H1 (cell line): ENCODE measurements at regions not wholly inside any gene's neighbourhood (a gene's known extent, or its start where the extent isn't known, plus 50 kb on each side); places are given as distances from the start of the nearest gene placed in this dataset.
A peak's percentile ranks its signal among the peaks of the same experiment; 100 is the strongest.

Experiments
- CTCF ChIA-PET: fragments of 300-600 bp; sonication (Branson Sonifier 250); formaldehyde crosslinking; loops from one replicate; lab custom pipeline; 2021; ENCODE audit not compliant: partially characterized antibody; lab: Charles Lee
- POLR2A ChIA-PET: fragments of 300-600 bp; sonication (Branson Sonifier 250); formaldehyde crosslinking; loops from one replicate; lab custom pipeline; 2021; ENCODE audit warnings: inconsistent platforms; ENCODE audit not compliant: partially characterized antibody; lab: Charles Lee
- DNase-seq, 2 experiments: peaks; one replicate each; pipeline versions ENCODE4 v3.0.0 to v3.0.0-alpha.2; 2010 to 2022; ENCODE audit warnings: low spot score in 2 of 2, low read depth in 1 of 2, mixed read lengths in 1 of 2
- FAIRE-seq: peaks from 2 replicates; lab custom pipeline; 2011; peaks lifted over from hg19 to GRCh38; lab: Jason Lieb, UNC
- H2AFZ ChIP-seq: 2 replicates; pipeline ENCODE4 v1.8.1; 2012; ENCODE audit warnings: low read length, inconsistent platforms
- H2AK5ac ChIP-seq: 2 replicates; pipeline ENCODE4 v1.6.1; 2013; ENCODE audit warnings: low read depth, low read length
- H2BK120ac ChIP-seq: replicated peaks from 2 replicates; pipeline ENCODE3; 2013; ENCODE audit warnings: low read depth, low read length, inconsistent platforms
- H2BK12ac ChIP-seq: 2 replicates; pipeline ENCODE4 v1.6.1; 2013; ENCODE audit warnings: low read depth, low read length
- H2BK15ac ChIP-seq: 2 replicates; pipeline ENCODE4 v1.6.1; 2013; ENCODE audit warnings: low read length
- H2BK20ac ChIP-seq: 2 replicates; pipeline ENCODE4 v1.6.1; 2013; ENCODE audit warnings: low read length
- H2BK5ac ChIP-seq: 2 replicates; pipeline ENCODE4 v1.6.1; 2013; ENCODE audit warnings: low read depth, low read length
- H3K14ac ChIP-seq: 2 replicates; pipeline ENCODE4 v1.6.1; 2013; ENCODE audit warnings: inconsistent platforms; ENCODE audit not compliant: insufficient read length
- H3K18ac ChIP-seq: 2 replicates; pipeline ENCODE4 v1.6.1; 2013; ENCODE audit warnings: low read length; ENCODE audit errors: extremely low read depth
- H3K23ac ChIP-seq: 2 replicates; pipeline ENCODE4 v1.6.1; 2013; ENCODE audit warnings: inconsistent platforms; ENCODE audit not compliant: insufficient read length
- H3K23me2 ChIP-seq: 2 replicates; pipeline ENCODE4 v1.6.1; 2013; ENCODE audit warnings: low read depth, low read length
- H3K27ac ChIP-seq: 2 replicates; pipeline ENCODE4 v1.6.1; 2011; ENCODE audit warnings: low read depth, low read length, inconsistent platforms
- H3K27me3 ChIP-seq, 4 experiments: replicated peaks in 1 of 4; 1 replicate in 1 of 4; 2 replicates in 3 of 4; pipeline versions ENCODE4 v1.6.1 to v1.8.1; 2011 to 2013; ENCODE audit warnings: low read length in 3 of 4, mild to moderate bottlenecking in 3 of 4, inconsistent platforms in 2 of 4, mixed read lengths in 2 of 4, moderate library complexity in 1 of 4; ENCODE audit not compliant: control insufficient read depth in 3 of 4, insufficient read depth in 3 of 4; ENCODE audit errors: extremely low read depth in 1 of 4
- H3K36me3 ChIP-seq, 4 experiments: 2 replicates each; pipeline versions ENCODE4 v1.6.1 to v1.8.1; 2011 to 2013; ENCODE audit warnings: mild to moderate bottlenecking in 4 of 4, low read length in 3 of 4, moderate library complexity in 2 of 4, control low read depth in 1 of 4, inconsistent platforms in 1 of 4; ENCODE audit not compliant: insufficient read depth in 4 of 4, control insufficient read depth in 2 of 4
- H3K4ac ChIP-seq: replicated peaks from 2 replicates; pipeline ENCODE3; 2013; ENCODE audit warnings: low read length, low read depth, mixed read lengths, inconsistent platforms; ENCODE audit not compliant: insufficient read length
- H3K4me1 ChIP-seq, 4 experiments: replicated peaks in 1 of 4; 1 replicate in 1 of 4; 2 replicates in 3 of 4; pipeline versions ENCODE4 v1.6.1 to v1.8.1; 2011 to 2013; ENCODE audit warnings: low read length in 3 of 4, inconsistent platforms in 2 of 4, mixed read lengths in 1 of 4; ENCODE audit not compliant: insufficient read depth in 4 of 4, control insufficient read depth in 3 of 4
- H3K4me2 ChIP-seq, 2 experiments: 2 replicates each; pipeline versions ENCODE4 v1.6.1 to v1.8.1; 2011 to 2013; ENCODE audit warnings: low read depth in 2 of 2, low read length in 2 of 2, control low read depth in 1 of 2, inconsistent platforms in 1 of 2, mild to moderate bottlenecking in 1 of 2; ENCODE audit not compliant: insufficient read depth in 1 of 2
- H3K4me3 ChIP-seq, 4 experiments: fragments of 200-600, 300-600 bp in 1 of 4; sonication (generic), shearing (Covaris generic), sonication (Bioruptor Twin) in 1 of 4; 2 replicates each; pipeline versions ENCODE4 v1.5.1 to v1.8.1; 2011 to 2016; ENCODE audit warnings: low read length in 4 of 4, low read depth in 3 of 4, control low read depth in 2 of 4, inconsistent platforms in 2 of 4, mild to moderate bottlenecking in 2 of 4, mixed read lengths in 1 of 4, moderate library complexity in 1 of 4; ENCODE audit not compliant: insufficient read depth in 2 of 4; ENCODE audit errors: extremely low read depth in 1 of 4
- H3K56ac ChIP-seq: replicated peaks from 2 replicates; pipeline ENCODE3; 2013; ENCODE audit warnings: low read depth, mild to moderate bottlenecking, mixed read lengths, low read length, inconsistent platforms; ENCODE audit not compliant: insufficient read length
- H3K79me1 ChIP-seq: 2 replicates; pipeline ENCODE4 v1.6.1; 2013; ENCODE audit warnings: low read depth, low read length, control low read depth
- H3K79me2 ChIP-seq, 2 experiments: 2 replicates each; pipeline versions ENCODE4 v1.6.1 to v1.8.1; 2012 to 2013; ENCODE audit warnings: low read length in 2 of 2, mild to moderate bottlenecking in 2 of 2, inconsistent platforms in 1 of 2; ENCODE audit not compliant: insufficient read depth in 2 of 2, control insufficient read depth in 1 of 2
- H3K9ac ChIP-seq, 4 experiments: replicated peaks in 1 of 4; 1 replicate in 1 of 4; 2 replicates in 3 of 4; pipeline versions ENCODE4 v1.6.1 to v1.8.1; 2011 to 2013; ENCODE audit warnings: low read depth in 3 of 4, low read length in 3 of 4, control low read depth in 2 of 4, mild to moderate bottlenecking in 2 of 4, moderate library complexity in 2 of 4, inconsistent platforms in 1 of 4; ENCODE audit errors: extremely low read depth in 1 of 4
- H3K9me3 ChIP-seq, 2 experiments: 2 replicates each; pipeline versions ENCODE4 v1.6.1 to v1.8.1; 2012 to 2013; ENCODE audit warnings: mild to moderate bottlenecking in 2 of 2, moderate library complexity in 2 of 2, control low read depth in 1 of 2, inconsistent platforms in 1 of 2, low read depth in 1 of 2, low read length in 1 of 2, mixed read lengths in 1 of 2; ENCODE audit not compliant: insufficient read depth in 2 of 2
- H4K20me1 ChIP-seq, 2 experiments: replicated peaks in 1 of 2; 2 replicates each; pipeline versions ENCODE3 to v1.8.1; 2011 to 2013; ENCODE audit warnings: inconsistent platforms in 2 of 2, low read length in 2 of 2, mild to moderate bottlenecking in 1 of 2; ENCODE audit not compliant: insufficient read depth in 2 of 2, control insufficient read depth in 1 of 2
- H4K5ac ChIP-seq: 2 replicates; pipeline ENCODE4 v1.6.1; 2013; ENCODE audit warnings: low read length, low read depth, mixed read lengths, inconsistent platforms; ENCODE audit not compliant: insufficient read length
- H4K8ac ChIP-seq: 2 replicates; pipeline ENCODE4 v1.8.0; 2013; ENCODE audit warnings: mild to moderate bottlenecking, moderate library complexity, low read length, inconsistent platforms; ENCODE audit not compliant: insufficient read depth; ENCODE audit errors: extremely low read depth
- H4K91ac ChIP-seq: replicated peaks from 2 replicates; pipeline ENCODE3; 2013; ENCODE audit warnings: low read length, mixed read lengths, inconsistent platforms; ENCODE audit not compliant: insufficient read length
- FOSL1 ChIP-seq: IDR thresholded peaks from 2 replicates; pipeline ENCODE4 v1.6.1; 2011; ENCODE audit warnings: mild to moderate bottlenecking, low read depth, low read length, moderate library complexity; ENCODE audit not compliant: insufficient read depth
- HDAC6 ChIP-seq: IDR thresholded peaks from one replicate; pipeline ENCODE4 v1.7.1; 2012; ENCODE audit warnings: low read depth, mild to moderate bottlenecking, inconsistent platforms, low read length, moderate library complexity
- RNF2 ChIP-seq: fragments of 200-900, 300-1000 bp; sonication (generic); IDR thresholded peaks from 2 replicates; pipeline ENCODE4 v1.7.1; 2016; ENCODE audit warnings: borderline replicate concordance, low read depth, mild to moderate bottlenecking, antibody characterized with exemption, low read length; ENCODE audit not compliant: poor library complexity, severe bottlenecking; ENCODE audit errors: missing control alignments
- RXRA ChIP-seq: IDR thresholded peaks from 2 replicates; pipeline ENCODE4 v1.6.1; 2011; ENCODE audit warnings: low read depth, mild to moderate bottlenecking, low read length, moderate library complexity; ENCODE audit not compliant: insufficient read depth
- WGBS, 2 experiments: shearing (Covaris generic) in 1 of 2; methylation state at CpG; one replicate each; pipeline versions ENCODE4 v1.1.6 to v1.1.7; 2013 to 2015; ENCODE audit warnings: low lambda C conversion rate in 2 of 2, mixed read lengths in 2 of 2, inconsistent platforms in 1 of 2, low coverage in 1 of 2, missing lambda C conversion rate in 1 of 2; ENCODE audit not compliant: insufficient replicate concordance in 2 of 2, insufficient coverage in 1 of 2, insufficient read length in 1 of 2; ENCODE audit errors: extremely low coverage in 1 of 2, missing lambda C conversion rate in 1 of 2; 5-methylcytosine and 5-hydroxymethylcytosine counted together

DNA sequence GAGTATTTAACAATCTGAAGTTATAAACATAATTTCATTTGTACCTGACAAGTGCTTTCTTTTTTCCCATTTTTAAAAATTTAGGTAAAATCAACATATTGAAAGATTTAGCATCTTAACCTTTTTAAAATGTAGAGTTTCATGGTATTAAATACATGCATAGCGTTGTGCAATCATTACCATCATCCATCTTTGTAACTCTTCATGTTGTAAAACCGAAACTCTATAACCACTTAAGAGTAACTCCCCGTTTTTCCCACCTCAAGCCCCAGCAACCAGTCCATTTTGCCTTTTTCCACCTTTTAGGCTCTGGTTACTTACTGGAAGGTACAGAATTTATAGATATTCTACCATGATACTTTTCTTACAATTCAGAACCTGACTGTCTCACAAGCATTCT is 892.5 kb downstream of the DNAJB9 start:
- no peak overlapping the region for H3K9ac ChIP-seq
- H2BK20ac ChIP-seq = no peak overlapping the region
- no peaks in the 10 kb centered on the region for H3K36me3 ChIP-seq
- no peak overlapping the region for H2BK15ac ChIP-seq
- no peak overlapping the region for H3K4ac ChIP-seq
- no peak overlapping the region for H4K91ac ChIP-seq
- no peaks in the 10 kb centered on the region for H3K4me1 ChIP-seq
- no peaks in the 10 kb centered on the region for H3K9me3 ChIP-seq
- no peak overlapping the region for H4K5ac ChIP-seq
- ChIA-PET POLR2A (no interaction called here), CTCF (no interaction called here)
- H3K79me2 ChIP-seq = no peaks in the 10 kb centered on the region
- no peak overlapping the region for H3K56ac ChIP-seq
- H3K23ac ChIP-seq = no peak overlapping the region
- H3K4me2 ChIP-seq = no peak overlapping the region
- H3K14ac ChIP-seq = no peak overlapping the region
- FAIRE-seq = no peak
- H3K79me1 ChIP-seq = no peaks in the 10 kb centered on the region
- H4K20me1 ChIP-seq = no peaks in the 10 kb centered on the region
- H4K8ac ChIP-seq = no peak overlapping the region
- H3K23me2 ChIP-seq = no peaks in the 10 kb centered on the region
- no peak overlapping the region for H2AK5ac ChIP-seq
- no peak overlapping the region for H3K27ac ChIP-seq
- peak overlapping the region; percentile 17; the same call in 1 of the 2 replicates for H2AFZ ChIP-seq
- H2BK5ac ChIP-seq = no peak overlapping the region
- 90% methylated on average over 3 of the region's 3 CpGs; no CpG with 5 or more reads in 1 of the 2 experiments for WGBS, 2 experiments
- H3K27me3 ChIP-seq = no peaks in the 10 kb centered on the region
- no peak overlapping the region for H3K4me3 ChIP-seq
- DNase-seq = no peak
- H3K18ac ChIP-seq = no peak overlapping the region
- no peak overlapping the region for H2BK120ac ChIP-seq
- no peak overlapping the region for H2BK12ac ChIP-seq
- TF ChIP-seq HDAC6 (no peak), RXRA (no peak), FOSL1 (no peak), RNF2 (no peak)
